ENCODE measurements at regions not wholly inside any gene's neighbourhood (a gene's known extent, or its start where the extent isn't known, plus 50 kb on each side); places are given as distances from the start of the nearest gene placed in this dataset.

- H4K91ac ChIP-seq (replicated peaks; ENCODE audit: insufficient read length, low read length): peak overlapping the region; percentile 72
- H3K36me3 ChIP-seq (ENCODE audit: control insufficient read depth in 2 of 4, insufficient read depth in 4 of 4, low read length in 3 of 4): no peaks in the 10 kb centered on the region
- FAIRE-seq (no peak), DNase-seq (ENCODE audit: low read depth in 1 of 2, low spot score in 2 of 2) (no peak)
- ChIA-PET CTCF (ENCODE audit: partially characterized antibody) (interaction anchor here (0.6 to 1.4 kb wide), 3 partner anchors 9 to 127 kb away, joined by 3 to 5 read pairs (median 4); no protein-coding TSS in a partner anchor), POLR2A (ENCODE audit: partially characterized antibody) (no interaction called here)
- H3K4me1 ChIP-seq (replicated peaks in 1 of 4; ENCODE audit: control insufficient read depth in 3 of 4, insufficient read depth in 4 of 4, low read length in 3 of 4): peaks cover 0 to 2% (median 0%) of the 10 kb centered on the region in 4 experiments; a peak in 1 of 7 replicates
- no peaks in the 10 kb centered on the region for H4K20me1 ChIP-seq (replicated peaks in 1 of 2; ENCODE audit: control insufficient read depth in 1 of 2, insufficient read depth in 2 of 2, low read length in 2 of 2)
- no peak overlapping the region for H3K14ac ChIP-seq (ENCODE audit: insufficient read length)
- peak overlapping the region; percentile 98; the same call in 1 of the 2 replicates for H2BK20ac ChIP-seq (ENCODE audit: low read length)
- peak overlapping the region; percentile 36 for H2BK120ac ChIP-seq (replicated peaks; ENCODE audit: low read depth, low read length)
- no peak overlapping the region for H2AFZ ChIP-seq (ENCODE audit: low read length)
- H3K4me3 ChIP-seq (ENCODE audit: extremely low read depth in 1 of 4, insufficient read depth in 2 of 4, low read depth in 3 of 4, low read length in 4 of 4): no peak overlapping the region
- H3K9ac ChIP-seq (replicated peaks in 1 of 4; ENCODE audit: extremely low read depth in 1 of 4, low read depth in 3 of 4, low read length in 3 of 4): no peak overlapping the region
- H3K4me2 ChIP-seq (ENCODE audit: insufficient read depth in 1 of 2, low read depth in 2 of 2, low read length in 2 of 2): no peak overlapping the region
- 95% methylated on average over 3 of the region's 3 CpGs; no CpG with 5 or more reads in 1 of the 2 experiments for WGBS, 2 experiments (ENCODE audit: extremely low coverage in 1 of 2, insufficient coverage in 1 of 2, insufficient read length in 1 of 2, insufficient replicate concordance in 2 of 2, low coverage in 1 of 2, low lambda C conversion rate in 2 of 2, missing lambda C conversion rate in 1 of 2)
- H4K8ac ChIP-seq (ENCODE audit: extremely low read depth, insufficient read depth, low read length): no peak overlapping the region
- no peaks in the 10 kb centered on the region for H3K23me2 ChIP-seq (ENCODE audit: low read depth, low read length)
- H3K4ac ChIP-seq (replicated peaks; ENCODE audit: insufficient read length, low read depth, low read length): no peak overlapping the region
- H4K5ac ChIP-seq (ENCODE audit: insufficient read length, low read depth, low read length): no peak overlapping the region
- 0 out of 2 replicates have a peak overlapping the region, but pooled peaks have one; percentile 38 for H2BK5ac ChIP-seq (ENCODE audit: low read depth, low read length)
- H3K56ac ChIP-seq (replicated peaks; ENCODE audit: insufficient read length, low read depth, low read length): no peak overlapping the region
- H2AK5ac ChIP-seq (ENCODE audit: low read depth, low read length): peak overlapping the region; percentile 78
- H3K27me3 ChIP-seq (replicated peaks in 1 of 4; ENCODE audit: control insufficient read depth in 3 of 4, extremely low read depth in 1 of 4, insufficient read depth in 3 of 4, low read length in 3 of 4): no peaks in the 10 kb centered on the region
- no peak overlapping the region for H3K27ac ChIP-seq (ENCODE audit: low read depth, low read length)
- H3K18ac ChIP-seq (ENCODE audit: extremely low read depth, low read length): no peak overlapping the region
- H2BK12ac ChIP-seq (ENCODE audit: low read depth, low read length): peak overlapping the region; percentile 62; the same call in 1 of the 2 replicates
- H3K79me2 ChIP-seq (ENCODE audit: control insufficient read depth in 1 of 2, insufficient read depth in 2 of 2, low read length in 2 of 2): no peaks in the 10 kb centered on the region
- no peak overlapping the region for H2BK15ac ChIP-seq (ENCODE audit: low read length)
- no peaks in the 10 kb centered on the region for H3K79me1 ChIP-seq (ENCODE audit: low read depth, low read length)
- no peak overlapping the region for H3K23ac ChIP-seq (ENCODE audit: insufficient read length)
- peaks cover 3 to 7% of the 10 kb centered on the region in 2 experiments; a peak in 2 of 4 replicates for H3K9me3 ChIP-seq (ENCODE audit: insufficient read depth in 2 of 2, low read depth in 1 of 2, low read length in 1 of 2)
- TF ChIP-seq, protein P1, sequence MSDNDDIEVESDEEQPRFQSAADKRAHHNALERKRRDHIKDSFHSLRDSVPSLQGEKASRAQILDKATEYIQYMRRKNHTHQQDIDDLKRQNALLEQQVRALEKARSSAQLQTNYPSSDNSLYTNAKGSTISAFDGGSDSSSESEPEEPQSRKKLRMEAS (IDR thresholded peaks at IDR 0.05): no peak
- no peak for TF ChIP-seq POLR2A (IDR thresholded peaks at IDR 0.05; ENCODE audit: control extremely low read depth in 1 of 2, low read depth in 2 of 2, low read length in 2 of 2)
- no peak for TF ChIP-seq HDAC6 (IDR thresholded peaks at IDR 0.05; ENCODE audit: low read depth, low read length)
Measured at GRCh38 chr2:172373766-172374165, 53.6 kb upstream of the ITGA6 start.
